ENCODE measurements at regions not wholly inside any gene's neighbourhood (a gene's known extent, or its start where the extent isn't known, plus 50 kb on each side); places are given as distances from the start of the nearest gene placed in this dataset.

DNA sequence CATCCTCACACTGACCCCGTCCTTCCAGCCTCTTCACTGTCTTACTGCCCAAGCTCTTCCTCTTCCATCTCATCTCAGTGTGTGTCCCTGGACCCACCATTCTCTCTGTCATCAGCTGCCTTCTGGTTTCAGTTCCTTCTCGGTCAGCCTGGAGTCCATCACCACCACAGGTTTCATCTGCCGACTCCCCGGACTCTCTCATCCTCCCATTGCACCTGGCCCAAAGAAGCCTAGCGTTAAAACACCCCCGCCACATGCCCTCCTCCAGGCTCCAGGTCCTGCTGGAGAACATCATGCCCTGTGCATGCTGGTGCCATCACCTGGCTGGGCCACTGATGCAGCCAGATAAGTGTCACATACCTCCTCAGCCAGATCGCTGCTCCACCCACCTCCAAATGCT, 122.1 kb upstream of the GPR12 start:
- no peak for TF ChIP-seq POLR2A (IDR thresholded peaks at IDR 0.05)
- no peak for TF ChIP-seq CTCF (IDR thresholded peaks at IDR 0.05)
- TF ChIP-seq POLR2AphosphoS5 (IDR thresholded peaks at IDR 0.05) = no peak
- TF ChIP-seq EP300 (IDR thresholded peaks at IDR 0.05; ENCODE audit: low read depth) = no peak

All from transverse colon (tissue), 4 donors.